ENCODE measurements at regions not wholly inside any gene's neighbourhood (a gene's known extent, or its start where the extent isn't known, plus 50 kb on each side); places are given as distances from the start of the nearest gene placed in this dataset.

DNA sequence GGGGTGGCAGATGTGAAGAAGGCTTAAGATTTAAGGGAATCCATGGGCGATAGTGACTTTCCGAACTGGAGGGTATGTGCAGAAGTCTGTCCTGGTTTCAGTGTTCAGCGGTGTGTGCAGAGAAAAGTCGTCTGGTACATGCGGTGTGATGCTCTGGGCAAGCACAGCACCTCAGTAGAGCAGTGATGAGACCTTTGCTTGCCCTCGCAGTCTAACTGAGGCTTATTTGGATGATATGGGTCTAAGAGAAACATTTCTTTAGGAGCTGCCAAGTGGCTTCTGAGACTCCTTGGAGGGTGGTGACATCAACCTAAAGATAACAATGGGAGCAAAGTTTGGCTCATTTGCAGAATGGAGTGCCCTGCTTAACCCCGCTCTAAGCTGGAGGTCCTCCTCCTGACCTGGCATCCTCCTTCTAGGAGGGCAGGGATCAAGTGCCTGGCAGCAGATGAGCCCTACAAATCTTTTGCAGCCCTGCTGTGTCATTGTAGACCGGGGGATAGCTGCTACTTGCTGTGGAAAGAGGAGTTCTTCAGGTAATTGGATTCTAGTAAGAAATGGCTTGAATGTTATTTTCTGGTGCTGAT is 228.1 kb upstream of the AZI2 start:
- no peak for TF ChIP-seq POLR2A (IDR thresholded peaks at IDR 0.05)
- TF ChIP-seq POLR2AphosphoS5 (IDR thresholded peaks at IDR 0.05) = no peak
- TF ChIP-seq, protein P1, sequence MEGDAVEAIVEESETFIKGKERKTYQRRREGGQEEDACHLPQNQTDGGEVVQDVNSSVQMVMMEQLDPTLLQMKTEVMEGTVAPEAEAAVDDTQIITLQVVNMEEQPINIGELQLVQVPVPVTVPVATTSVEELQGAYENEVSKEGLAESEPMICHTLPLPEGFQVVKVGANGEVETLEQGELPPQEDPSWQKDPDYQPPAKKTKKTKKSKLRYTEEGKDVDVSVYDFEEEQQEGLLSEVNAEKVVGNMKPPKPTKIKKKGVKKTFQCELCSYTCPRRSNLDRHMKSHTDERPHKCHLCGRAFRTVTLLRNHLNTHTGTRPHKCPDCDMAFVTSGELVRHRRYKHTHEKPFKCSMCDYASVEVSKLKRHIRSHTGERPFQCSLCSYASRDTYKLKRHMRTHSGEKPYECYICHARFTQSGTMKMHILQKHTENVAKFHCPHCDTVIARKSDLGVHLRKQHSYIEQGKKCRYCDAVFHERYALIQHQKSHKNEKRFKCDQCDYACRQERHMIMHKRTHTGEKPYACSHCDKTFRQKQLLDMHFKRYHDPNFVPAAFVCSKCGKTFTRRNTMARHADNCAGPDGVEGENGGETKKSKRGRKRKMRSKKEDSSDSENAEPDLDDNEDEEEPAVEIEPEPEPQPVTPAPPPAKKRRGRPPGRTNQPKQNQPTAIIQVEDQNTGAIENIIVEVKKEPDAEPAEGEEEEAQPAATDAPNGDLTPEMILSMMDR (IDR thresholded peaks at IDR 0.05) = no peak

Measured in upper lobe of left lung (tissue), 4 donors.